ENCODE measurements at regions not wholly inside any gene's neighbourhood (a gene's known extent, or its start where the extent isn't known, plus 50 kb on each side); places are given as distances from the start of the nearest gene placed in this dataset.

- H3K27ac ChIP-seq: no peak overlapping the region
- no peak overlapping the region for H3K4me3 ChIP-seq
- intact Hi-C loops (cut with DNase I): no loop called here
- DNase-seq: no peak
- H3K36me3 ChIP-seq: no peaks in the 10 kb centered on the region
- H3K9me3 ChIP-seq: no peaks in the 10 kb centered on the region
- ATAC-seq: no peak
- TF ChIP-seq CTCF (IDR thresholded peaks at IDR 0.05): no peak
- no peaks in the 10 kb centered on the region for H3K27me3 ChIP-seq
- H3K4me1 ChIP-seq: no peaks in the 10 kb centered on the region
Measured at GRCh38 chr3:104519468-104520227, 847.1 kb upstream of the ALCAM start.

GRCh38 chr3:104520228-104520655, 846.5 kb upstream of the ALCAM start:
- ATAC-seq (no peak), DNase-seq (no peak)
- Histone ChIP-seq H3K36me3 (no peaks in the 10 kb centered on the region), H3K4me3 (no peak overlapping the region), H3K9me3 (no peaks in the 10 kb centered on the region), H3K27ac (no peak overlapping the region), H3K4me1 (no peaks in the 10 kb centered on the region), H3K27me3 (no peaks in the 10 kb centered on the region)
- intact Hi-C loops (cut with DNase I): no loop called here
- no peak for TF ChIP-seq CTCF (IDR thresholded peaks at IDR 0.05)

GRCh38 chr3:104521606-104522336, 844.9 kb upstream of the ALCAM start:
- H3K27ac ChIP-seq: no peak overlapping the region
- no peaks in the 10 kb centered on the region for H3K27me3 ChIP-seq
- H3K4me3 ChIP-seq: no peak overlapping the region
- no peaks in the 10 kb centered on the region for H3K4me1 ChIP-seq
- intact Hi-C loops (cut with DNase I): no loop called here
- H3K36me3 ChIP-seq: no peaks in the 10 kb centered on the region
- no peak for TF ChIP-seq CTCF (IDR thresholded peaks at IDR 0.05)
- H3K9me3 ChIP-seq: no peaks in the 10 kb centered on the region
- ATAC-seq: no peak
- no peak for DNase-seq

GRCh38 chr3:104523136-104523535, 843.6 kb upstream of the ALCAM start:
- no peak for DNase-seq
- Histone ChIP-seq H3K27ac (no peak overlapping the region), H3K4me3 (no peak overlapping the region), H3K36me3 (no peaks in the 10 kb centered on the region), H3K27me3 (no peaks in the 10 kb centered on the region), H3K4me1 (no peaks in the 10 kb centered on the region), H3K9me3 (no peaks in the 10 kb centered on the region)
- ATAC-seq: no peak
- intact Hi-C loops (cut with DNase I): no loop called here
- TF ChIP-seq CTCF (IDR thresholded peaks at IDR 0.05): no peak

GRCh38 chr3:104526901-104527401, 839.8 kb upstream of the ALCAM start:
- DNase-seq: no peak
- intact Hi-C loops (cut with DNase I): no loop called here
- no peaks in the 10 kb centered on the region for H3K4me1 ChIP-seq
- no peak overlapping the region for H3K4me3 ChIP-seq
- no peaks in the 10 kb centered on the region for H3K27me3 ChIP-seq
- H3K27ac ChIP-seq: no peak overlapping the region
- no peak for ATAC-seq
- H3K9me3 ChIP-seq: no peaks in the 10 kb centered on the region
- no peak for TF ChIP-seq CTCF (IDR thresholded peaks at IDR 0.05)
- H3K36me3 ChIP-seq: no peaks in the 10 kb centered on the region

Data from upper lobe of right lung (tissue), 1 donor.